Calu3 (cell line): ENCODE measurements at regions not wholly inside any gene's neighbourhood (a gene's known extent, or its start where the extent isn't known, plus 50 kb on each side); places are given as distances from the start of the nearest gene placed in this dataset.

Experiments
- BruUV-seq: library from RNA; stranded (reverse); fragments of 400-500 nt; replicated peaks from 2 replicates; lab custom pipeline; 2021; lab: Mats Ljungman, UMichigan
- CTCF ChIA-PET: fragments of 300-600 bp; sonication (Branson Sonifier 250); formaldehyde crosslinking; loops from one replicate; lab custom pipeline; 2022; ENCODE audit warnings: antibody characterized with exemption; lab: Charles Lee
- DNase-seq: peaks from one replicate; pipeline ENCODE4 v3.0.0; 2022
- H3K27ac Mint-ChIP-seq: one replicate; pipeline ENCODE4 v1.8.0; 2022; ENCODE audit warnings: mixed read lengths; ENCODE audit not compliant: unreplicated experiment
- H3K27me3 Mint-ChIP-seq: one replicate; pipeline ENCODE4 v1.8.0; 2022; ENCODE audit warnings: mixed read lengths; ENCODE audit not compliant: unreplicated experiment
- H3K36me3 Mint-ChIP-seq: one replicate; pipeline ENCODE4 v1.8.0; 2022; ENCODE audit warnings: mild to moderate bottlenecking, moderate library complexity, mixed read lengths; ENCODE audit not compliant: insufficient read depth, unreplicated experiment
- H3K4me1 Mint-ChIP-seq: one replicate; pipeline ENCODE4 v1.8.0; 2022; ENCODE audit warnings: mild to moderate bottlenecking, low read depth, mixed read lengths; ENCODE audit not compliant: unreplicated experiment
- H3K4me3 Mint-ChIP-seq: one replicate; pipeline ENCODE4 v1.8.0; 2022; ENCODE audit warnings: mild to moderate bottlenecking, low read depth, moderate library complexity, mixed read lengths; ENCODE audit not compliant: unreplicated experiment
- H3K9me3 Mint-ChIP-seq: one replicate; pipeline ENCODE4 v1.8.0; 2022; ENCODE audit warnings: low read depth, mixed read lengths; ENCODE audit not compliant: unreplicated experiment
- CTCF ChIP-seq: fragments of 200-600 bp; IDR thresholded peaks from one replicate; pipeline ENCODE4 v1.8.0; 2022; ENCODE audit warnings: antibody characterized with exemption; ENCODE audit not compliant: unreplicated experiment
- intact Hi-C: fragments of 100-400 bp; cut with micrococcal nuclease; formaldehyde crosslinking; loops from one replicate; pipeline ENCODE4 v1.10.0; 2022; ENCODE audit not compliant: unreplicated experiment

DNA sequence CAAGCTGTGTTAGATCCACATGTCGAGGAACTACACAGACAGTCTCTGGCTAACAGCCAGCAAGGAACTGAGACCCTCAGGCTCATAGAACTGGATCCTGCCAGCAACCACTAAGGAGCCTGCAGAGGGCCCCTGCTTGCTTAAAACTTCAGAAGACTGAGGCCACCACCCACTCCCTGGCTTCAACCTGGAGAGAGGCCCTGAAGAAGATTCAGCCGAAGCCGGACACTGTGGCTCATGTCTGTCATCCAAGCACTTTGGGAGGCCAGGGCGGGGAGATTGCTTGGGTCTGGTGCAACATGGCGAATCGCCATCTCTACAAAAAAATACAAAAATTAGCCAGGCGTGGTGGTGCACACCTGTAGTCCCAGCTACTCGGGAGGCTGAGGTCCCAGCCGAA lies 92.6 kb upstream of the TMPRSS2 start:
- no peak for TF ChIP-seq CTCF
- Mint-ChIP-seq H3K4me3 (no peak overlapping the region), H3K4me1 (peaks cover 19% of the 10 kb centered on the region), H3K36me3 (peaks cover 4% of the 10 kb centered on the region), H3K9me3 (no peaks in the 10 kb centered on the region), H3K27me3 (no peaks in the 10 kb centered on the region), H3K27ac (no peak overlapping the region)
- intact Hi-C loops: no loop called here
- DNase-seq: no peak
- no TSS peak for BruUV-seq
- CTCF ChIA-PET: no interaction called here

DNA sequence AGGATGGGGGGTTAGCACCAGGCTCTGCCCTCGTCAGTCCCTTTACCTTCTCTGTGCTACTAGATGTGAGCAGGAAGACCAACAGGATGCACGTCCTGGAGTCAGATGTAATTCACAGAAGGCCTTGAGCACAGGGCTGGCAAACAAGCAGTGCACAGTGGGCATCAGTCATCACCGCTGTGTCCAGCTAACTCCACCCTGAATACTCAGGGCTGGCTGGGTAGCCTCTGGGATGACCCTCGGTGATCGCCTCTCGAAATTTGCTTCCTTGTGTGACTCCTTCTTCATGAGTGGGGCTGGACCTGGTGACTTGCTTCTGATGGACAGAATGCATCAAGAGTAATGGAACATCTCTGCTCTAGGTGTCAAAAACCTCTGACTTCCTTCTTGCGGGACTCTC lies 92.2 kb upstream of the TMPRSS2 start:
- peaks cover 4% of the 10 kb centered on the region for H3K36me3 Mint-ChIP-seq
- no peaks in the 10 kb centered on the region for H3K9me3 Mint-ChIP-seq
- CTCF ChIA-PET: no interaction called here
- DNase-seq: no peak
- intact Hi-C loops: no loop called here
- H3K27me3 Mint-ChIP-seq: no peaks in the 10 kb centered on the region
- no peak overlapping the region for H3K4me3 Mint-ChIP-seq
- H3K4me1 Mint-ChIP-seq: peaks cover 19% of the 10 kb centered on the region
- no peak for TF ChIP-seq CTCF
- no peak overlapping the region for H3K27ac Mint-ChIP-seq
- no TSS peak for BruUV-seq

DNA sequence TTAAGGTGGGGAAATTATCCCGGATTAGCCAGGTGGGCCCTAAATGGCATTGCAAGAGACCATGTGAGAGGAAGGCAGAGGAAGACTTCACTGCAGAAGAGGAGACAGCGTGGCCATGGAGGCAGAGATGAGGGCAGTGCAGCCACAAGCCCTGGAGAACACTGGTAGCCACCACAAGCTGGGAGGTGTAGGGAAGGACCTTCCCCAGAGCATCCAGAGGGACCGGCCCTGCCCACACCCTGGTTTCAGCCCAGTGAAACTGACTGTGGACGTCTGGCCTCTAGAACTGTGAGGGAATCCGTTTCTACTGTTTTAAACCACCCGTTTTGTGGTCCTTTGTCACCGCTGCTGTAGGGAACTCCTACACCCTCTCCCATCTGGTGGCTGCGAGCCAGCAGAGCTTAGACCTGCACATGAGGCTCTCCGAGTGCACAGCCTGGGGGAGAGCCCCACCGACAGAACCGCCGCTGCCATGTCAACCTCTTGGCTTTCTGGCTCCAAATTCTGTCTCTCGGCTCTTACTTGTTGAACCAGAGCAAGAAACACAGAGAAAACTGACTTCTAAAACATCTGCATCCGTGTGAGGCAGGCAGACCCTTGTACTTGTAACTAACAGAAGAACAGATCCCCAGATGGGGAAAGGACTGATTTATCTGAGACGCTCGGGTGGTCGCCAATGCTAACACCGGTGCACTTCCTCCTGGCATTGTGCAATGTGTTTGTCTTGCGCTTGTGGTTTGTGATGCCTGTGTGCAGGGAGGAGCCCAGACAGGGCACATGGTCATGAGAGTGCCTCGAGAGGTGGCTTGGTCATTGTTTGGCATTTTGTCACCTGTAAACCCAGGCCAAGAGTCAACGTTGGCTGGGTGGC lies 90.8 kb upstream of the TMPRSS2 start:
- no TSS peak for BruUV-seq
- no peak overlapping the region for H3K27ac Mint-ChIP-seq
- no peak for TF ChIP-seq CTCF
- no peaks in the 10 kb centered on the region for H3K27me3 Mint-ChIP-seq
- peaks cover 4% of the 10 kb centered on the region for H3K36me3 Mint-ChIP-seq
- DNase-seq: no peak
- H3K4me1 Mint-ChIP-seq: peaks cover 28% of the 10 kb centered on the region
- no peaks in the 10 kb centered on the region for H3K9me3 Mint-ChIP-seq
- CTCF ChIA-PET: no interaction called here
- intact Hi-C loops: no loop called here
- no peak overlapping the region for H3K4me3 Mint-ChIP-seq

DNA sequence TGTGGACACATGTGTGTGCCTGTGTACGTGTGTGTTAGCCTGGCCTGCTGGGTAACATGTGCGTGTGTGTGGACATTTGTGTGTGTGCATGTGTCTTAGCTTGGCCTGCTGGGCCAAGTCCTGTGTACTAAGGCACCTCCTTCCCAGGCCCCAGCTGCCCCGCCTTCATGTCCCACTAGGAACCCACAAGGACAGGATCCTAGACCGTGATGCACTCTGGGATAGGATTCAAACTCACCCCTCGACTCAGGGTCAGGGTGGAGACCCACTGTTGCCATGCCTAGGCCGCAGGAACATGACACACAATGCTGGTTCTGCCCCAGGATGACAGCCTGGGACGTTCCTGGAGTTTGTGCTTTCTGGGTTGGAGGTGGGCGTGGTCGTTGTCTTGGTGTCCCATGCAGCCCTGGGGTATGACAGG lies 89.9 kb upstream of the TMPRSS2 start:
- Mint-ChIP-seq H3K27ac (no peak overlapping the region), H3K4me1 (peaks cover 30% of the 10 kb centered on the region), H3K27me3 (no peaks in the 10 kb centered on the region), H3K36me3 (peaks cover 4% of the 10 kb centered on the region), H3K9me3 (no peaks in the 10 kb centered on the region), H3K4me3 (no peak overlapping the region)
- BruUV-seq: no TSS peak
- CTCF ChIA-PET: no interaction called here
- intact Hi-C loops: no loop called here
- no peak for TF ChIP-seq CTCF
- DNase-seq: no peak
